CD14-positive monocyte (primary cell): ENCODE measurements at regions not wholly inside any gene's neighbourhood (a gene's known extent, or its start where the extent isn't known, plus 50 kb on each side); places are given as distances from the start of the nearest gene placed in this dataset.

Experiments used
- DNase-seq, 3 donors: peaks; one replicate each; pipeline ENCODE4 v3.0.0-alpha.2; 2011 to 2022
- H2AFZ ChIP-seq: 2 replicates; pipeline ENCODE4 v1.6.0; 2012; ENCODE audit warnings: mild to moderate bottlenecking, low read depth, low read length, inconsistent platforms; ENCODE audit not compliant: insufficient read depth, poor library complexity, severe bottlenecking
- H3K27ac ChIP-seq, 2 donors: 1 replicate in 1 of 2; 2 replicates in 1 of 2; pipeline ENCODE4 v1.5.1; 2012 to 2013; ENCODE audit warnings: low read length in 2 of 2, control low read depth in 1 of 2, inconsistent platforms in 1 of 2, low read depth in 1 of 2, mild to moderate bottlenecking in 1 of 2
- H3K27me3 ChIP-seq, 2 donors: one replicate each; pipeline versions ENCODE4 v1.6.0 to v1.6.1; 2011 to 2013; ENCODE audit warnings: low read length in 2 of 2; ENCODE audit not compliant: control insufficient read depth in 2 of 2, insufficient read depth in 2 of 2
- H3K36me3 ChIP-seq, 2 donors: replicated peaks in 1 of 2; 1 replicate in 1 of 2; 2 replicates in 1 of 2; pipeline versions ENCODE4 v1.5.1 to v1.6.1; 2012 to 2013; ENCODE audit warnings: low read length in 2 of 2, control low read depth in 1 of 2, inconsistent platforms in 1 of 2, mild to moderate bottlenecking in 1 of 2; ENCODE audit not compliant: insufficient read depth in 2 of 2, control insufficient read depth in 1 of 2
- H3K4me1 ChIP-seq, 2 donors: 1 replicate in 1 of 2; 2 replicates in 1 of 2; pipeline versions ENCODE4 v1.5.1 to v1.6.1; 2012 to 2013; ENCODE audit warnings: low read length in 2 of 2, control low read depth in 1 of 2, inconsistent platforms in 1 of 2, mild to moderate bottlenecking in 1 of 2, moderate library complexity in 1 of 2; ENCODE audit not compliant: insufficient read depth in 2 of 2, control insufficient read depth in 1 of 2
- H3K4me2 ChIP-seq: replicated peaks from 2 replicates; pipeline ENCODE3; 2012; ENCODE audit warnings: low read length, moderate library complexity, mild to moderate bottlenecking; ENCODE audit not compliant: poor library complexity, severe bottlenecking; ENCODE audit errors: extremely low read depth
- H3K4me3 ChIP-seq, 3 experiments: fragments of 200-600 bp in 1 of 3; sonication (generic) in 1 of 3; replicated peaks in 1 of 3; 1 replicate in 2 of 3; 2 replicates in 1 of 3; pipeline ENCODE4 v1.5.1; 2011 to 2013; ENCODE audit warnings: low read length in 3 of 3, mild to moderate bottlenecking in 3 of 3, control low read depth in 2 of 3, low read depth in 2 of 3, inconsistent platforms in 1 of 3, moderate library complexity in 1 of 3
- H3K79me2 ChIP-seq: 2 replicates; pipeline ENCODE4 v1.6.0; 2012; ENCODE audit warnings: mild to moderate bottlenecking, control low read depth, inconsistent platforms, low read length, moderate library complexity; ENCODE audit not compliant: insufficient read depth
- H3K9ac ChIP-seq: 2 replicates; pipeline ENCODE4 v1.6.0; 2017; ENCODE audit warnings: low read length, mild to moderate bottlenecking; ENCODE audit not compliant: insufficient read depth, poor library complexity, severe bottlenecking
- H3K9me3 ChIP-seq, 2 donors: replicated peaks in 1 of 2; 1 replicate in 1 of 2; 2 replicates in 1 of 2; pipeline versions ENCODE4 v1.5.1 to v1.6.1; 2012 to 2013; ENCODE audit warnings: low read length in 2 of 2, control low read depth in 1 of 2; ENCODE audit not compliant: control insufficient read depth in 1 of 2, insufficient read depth in 1 of 2
- H4K20me1 ChIP-seq: 2 replicates; pipeline ENCODE4 v1.6.0; 2012; ENCODE audit warnings: mild to moderate bottlenecking, low read length, control low read depth, moderate library complexity; ENCODE audit not compliant: insufficient read depth
- H3K27ac Mint-ChIP-seq, 7 donors: one replicate each; pipeline ENCODE4 v1.8.0; 2020; ENCODE audit warnings: mild to moderate bottlenecking in 7 of 7, mixed read lengths in 7 of 7, moderate library complexity in 6 of 7, inconsistent platforms in 2 of 7
- H3K27me3 Mint-ChIP-seq, 3 donors: one replicate each; pipeline ENCODE4 v1.8.0; 2021 to 2022; ENCODE audit warnings: low read depth in 3 of 3, mild to moderate bottlenecking in 3 of 3, mixed read lengths in 3 of 3, moderate library complexity in 3 of 3, inconsistent platforms in 1 of 3
- H3K36me3 Mint-ChIP-seq, 2 donors: one replicate each; pipeline ENCODE4 v1.8.0; 2020; ENCODE audit warnings: mixed read lengths in 2 of 2, inconsistent platforms in 1 of 2, mild to moderate bottlenecking in 1 of 2
- H3K4me1 Mint-ChIP-seq: one replicate; pipeline ENCODE4 v1.8.0; 2020; ENCODE audit warnings: mild to moderate bottlenecking, mixed read lengths
- H3K4me3 Mint-ChIP-seq, 2 donors: one replicate each; pipeline ENCODE4 v1.8.0; 2020; ENCODE audit warnings: mild to moderate bottlenecking in 2 of 2, mixed read lengths in 2 of 2, moderate library complexity in 1 of 2
- H3K9me3 Mint-ChIP-seq, 7 donors: one replicate each; pipeline ENCODE4 v1.8.0; 2020 to 2022; ENCODE audit warnings: mixed read lengths in 7 of 7, mild to moderate bottlenecking in 6 of 7, moderate library complexity in 6 of 7, inconsistent platforms in 2 of 7
- WGBS: methylation state at CpG from one replicate; pipeline ENCODE4 v1.1.5; 2013; ENCODE audit warnings: missing lambda C conversion rate; ENCODE audit not compliant: insufficient coverage; 5-methylcytosine and 5-hydroxymethylcytosine counted together
- intact Hi-C, 2 donors: fragments of 100-400 bp; cut with micrococcal nuclease; formaldehyde crosslinking; loops; one replicate each; pipeline versions ENCODE4 v1.15.0 to v1.15.1; 2023
- TF ChIP-seq, protein P1 (sequence below): fragments of 200-600 bp; IDR thresholded peaks from one replicate; pipeline ENCODE4 v1.8.0; 2022; ENCODE audit warnings: antibody characterized with exemption, mild to moderate bottlenecking

DNA sequence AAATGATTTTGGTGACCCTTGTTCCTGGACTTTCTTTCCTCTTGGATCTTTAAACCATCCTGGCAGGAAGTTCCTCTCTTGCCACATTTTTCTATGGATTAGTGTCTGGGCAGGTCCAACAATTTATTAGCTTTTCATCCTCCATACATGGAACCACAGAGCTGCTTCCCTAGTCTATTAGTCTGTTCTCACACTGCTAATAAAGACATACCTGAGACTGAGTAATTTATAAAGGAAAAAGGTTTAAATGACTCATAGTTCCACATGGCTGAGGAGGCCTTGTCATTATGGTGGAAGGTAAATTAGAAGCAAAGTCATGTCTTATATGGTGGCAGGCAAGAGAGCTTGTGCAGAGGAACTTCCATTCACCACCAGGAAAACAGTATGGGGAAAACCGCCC, 122.9 kb downstream of the DDX1 start:
- TF ChIP-seq, protein P1, sequence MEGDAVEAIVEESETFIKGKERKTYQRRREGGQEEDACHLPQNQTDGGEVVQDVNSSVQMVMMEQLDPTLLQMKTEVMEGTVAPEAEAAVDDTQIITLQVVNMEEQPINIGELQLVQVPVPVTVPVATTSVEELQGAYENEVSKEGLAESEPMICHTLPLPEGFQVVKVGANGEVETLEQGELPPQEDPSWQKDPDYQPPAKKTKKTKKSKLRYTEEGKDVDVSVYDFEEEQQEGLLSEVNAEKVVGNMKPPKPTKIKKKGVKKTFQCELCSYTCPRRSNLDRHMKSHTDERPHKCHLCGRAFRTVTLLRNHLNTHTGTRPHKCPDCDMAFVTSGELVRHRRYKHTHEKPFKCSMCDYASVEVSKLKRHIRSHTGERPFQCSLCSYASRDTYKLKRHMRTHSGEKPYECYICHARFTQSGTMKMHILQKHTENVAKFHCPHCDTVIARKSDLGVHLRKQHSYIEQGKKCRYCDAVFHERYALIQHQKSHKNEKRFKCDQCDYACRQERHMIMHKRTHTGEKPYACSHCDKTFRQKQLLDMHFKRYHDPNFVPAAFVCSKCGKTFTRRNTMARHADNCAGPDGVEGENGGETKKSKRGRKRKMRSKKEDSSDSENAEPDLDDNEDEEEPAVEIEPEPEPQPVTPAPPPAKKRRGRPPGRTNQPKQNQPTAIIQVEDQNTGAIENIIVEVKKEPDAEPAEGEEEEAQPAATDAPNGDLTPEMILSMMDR: no peak
- H3K27me3 Mint-ChIP-seq: no peaks in the 10 kb centered on the region
- H3K4me1 Mint-ChIP-seq: no peaks in the 10 kb centered on the region
- H4K20me1 ChIP-seq: no peaks in the 10 kb centered on the region
- H3K79me2 ChIP-seq: no peaks in the 10 kb centered on the region
- no peak overlapping the region for H3K4me3 ChIP-seq
- no peaks in the 10 kb centered on the region for H3K36me3 Mint-ChIP-seq
- H3K27ac Mint-ChIP-seq: no peak overlapping the region
- H2AFZ ChIP-seq: no peak overlapping the region
- no peaks in the 10 kb centered on the region for H3K36me3 ChIP-seq
- WGBS: no CpG with 5 or more reads among the region's 1 CpG
- H3K9me3 ChIP-seq: no peaks in the 10 kb centered on the region
- no peak overlapping the region for H3K27ac ChIP-seq
- intact Hi-C loops: no loop called here
- DNase-seq: no peak
- peaks cover 0 to 5% (median 2%) of the 10 kb centered on the region in 7 donors for H3K9me3 Mint-ChIP-seq
- H3K27me3 ChIP-seq: no peaks in the 10 kb centered on the region
- H3K9ac ChIP-seq: no peak overlapping the region
- no peak overlapping the region for H3K4me2 ChIP-seq
- no peak overlapping the region for H3K4me3 Mint-ChIP-seq
- H3K4me1 ChIP-seq: no peaks in the 10 kb centered on the region

DNA sequence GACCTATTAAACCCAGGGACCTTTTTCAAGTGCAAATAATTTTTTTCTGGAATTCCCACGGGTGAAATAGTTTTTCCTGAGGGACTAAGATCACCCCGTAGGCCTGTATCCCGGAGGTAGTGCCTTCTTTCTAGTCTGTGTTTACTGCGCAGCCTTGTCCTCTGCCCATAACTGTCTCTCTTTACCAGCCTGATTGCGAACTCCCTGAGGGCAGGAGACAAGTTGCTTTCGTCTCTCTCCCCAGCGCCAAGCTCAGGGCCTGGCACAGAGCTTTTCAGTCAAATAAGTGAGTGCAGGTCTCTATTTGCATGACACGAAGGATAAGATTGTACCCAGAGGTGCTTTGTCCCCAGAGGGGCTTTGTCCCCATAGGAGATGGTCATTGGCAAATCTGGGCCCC, 123.9 kb downstream of the DDX1 start:
- H3K4me1 Mint-ChIP-seq: no peaks in the 10 kb centered on the region
- H4K20me1 ChIP-seq: no peaks in the 10 kb centered on the region
- H3K9me3 ChIP-seq: no peaks in the 10 kb centered on the region
- no peak overlapping the region for H3K4me3 ChIP-seq
- H2AFZ ChIP-seq: no peak overlapping the region
- H3K36me3 Mint-ChIP-seq: no peaks in the 10 kb centered on the region
- no peaks in the 10 kb centered on the region for H3K27me3 Mint-ChIP-seq
- H3K4me3 Mint-ChIP-seq: no peak overlapping the region
- WGBS: 94% methylated on average over 4 of the region's 8 CpGs
- TF ChIP-seq, protein P1: no peak
- no peak for DNase-seq
- H3K27ac Mint-ChIP-seq: no peak overlapping the region
- no peaks in the 10 kb centered on the region for H3K36me3 ChIP-seq
- no peaks in the 10 kb centered on the region for H3K79me2 ChIP-seq
- no peaks in the 10 kb centered on the region for H3K27me3 ChIP-seq
- H3K27ac ChIP-seq: no peak overlapping the region
- no peak overlapping the region for H3K4me2 ChIP-seq
- no peak overlapping the region for H3K9ac ChIP-seq
- peaks cover 0 to 5% (median 2%) of the 10 kb centered on the region in 7 donors for H3K9me3 Mint-ChIP-seq
- intact Hi-C loops: no loop called here
- no peaks in the 10 kb centered on the region for H3K4me1 ChIP-seq
